PC-9 (cell line): ENCODE measurements at regions not wholly inside any gene's neighbourhood (a gene's known extent, or its start where the extent isn't known, plus 50 kb on each side); places are given as distances from the start of the nearest gene placed in this dataset.

Experiments
- EZH2 ChIP-seq: fragments of 200-600 bp; sonication (generic); IDR thresholded peaks from 2 replicates; pipeline ENCODE4 v1.8.0; 2017; ENCODE audit warnings: antibody characterized with exemption, low read depth
- TF ChIP-seq, protein P1 (sequence below): fragments of 200-600 bp; sonication (generic); conservative IDR thresholded peaks from 2 replicates; pipeline ENCODE4 v1.6.1; 2017; ENCODE audit warnings: mixed run types, antibody characterized with exemption, mild to moderate bottlenecking, moderate library complexity

GRCh38 chr3:165462636-165463334 lies 266.6 kb upstream of the SLITRK3 start:
- TF ChIP-seq, protein P1, sequence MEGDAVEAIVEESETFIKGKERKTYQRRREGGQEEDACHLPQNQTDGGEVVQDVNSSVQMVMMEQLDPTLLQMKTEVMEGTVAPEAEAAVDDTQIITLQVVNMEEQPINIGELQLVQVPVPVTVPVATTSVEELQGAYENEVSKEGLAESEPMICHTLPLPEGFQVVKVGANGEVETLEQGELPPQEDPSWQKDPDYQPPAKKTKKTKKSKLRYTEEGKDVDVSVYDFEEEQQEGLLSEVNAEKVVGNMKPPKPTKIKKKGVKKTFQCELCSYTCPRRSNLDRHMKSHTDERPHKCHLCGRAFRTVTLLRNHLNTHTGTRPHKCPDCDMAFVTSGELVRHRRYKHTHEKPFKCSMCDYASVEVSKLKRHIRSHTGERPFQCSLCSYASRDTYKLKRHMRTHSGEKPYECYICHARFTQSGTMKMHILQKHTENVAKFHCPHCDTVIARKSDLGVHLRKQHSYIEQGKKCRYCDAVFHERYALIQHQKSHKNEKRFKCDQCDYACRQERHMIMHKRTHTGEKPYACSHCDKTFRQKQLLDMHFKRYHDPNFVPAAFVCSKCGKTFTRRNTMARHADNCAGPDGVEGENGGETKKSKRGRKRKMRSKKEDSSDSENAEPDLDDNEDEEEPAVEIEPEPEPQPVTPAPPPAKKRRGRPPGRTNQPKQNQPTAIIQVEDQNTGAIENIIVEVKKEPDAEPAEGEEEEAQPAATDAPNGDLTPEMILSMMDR = no peak
- TF ChIP-seq EZH2 = no peak
